Gastrocnemius medialis (tissue), 4 donors: ENCODE measurements at regions not wholly inside any gene's neighbourhood (a gene's known extent, or its start where the extent isn't known, plus 50 kb on each side); places are given as distances from the start of the nearest gene placed in this dataset.

Experiments used
- ATAC-seq, 2 donors: fragments of 150-250 bp; one replicate each; pipeline ENCODE4 v1.9.1; 2016
- DNase-seq, 2 donors: peaks; one replicate each; pipeline ENCODE4 v3.0.0-alpha.2; 2019
- H3K27ac ChIP-seq, 4 donors: fragments of 200-600 bp; sonication (generic); 1 replicate in 1 of 4; 2 replicates in 3 of 4; pipeline ENCODE4 v1.5.1; 2016 to 2018; ENCODE audit warnings: mild to moderate bottlenecking in 2 of 4, moderate library complexity in 1 of 4
- H3K27me3 ChIP-seq, 3 donors: fragments of 200-600 bp; sonication (generic) in 2 of 3; 1 replicate in 1 of 3; 2 replicates in 2 of 3; pipeline versions ENCODE4 v1.5.1 to v1.6.0; 2016 to 2019; ENCODE audit warnings: mild to moderate bottlenecking in 1 of 3, moderate library complexity in 1 of 3
- H3K36me3 ChIP-seq, 2 donors: fragments of 200-600 bp; sonication (generic) in 1 of 2; one replicate each; pipeline ENCODE4 v1.5.1; 2017 to 2018
- H3K4me1 ChIP-seq, 2 donors: fragments of 200-600 bp; sonication (generic) in 1 of 2; one replicate each; pipeline ENCODE4 v1.5.1; 2016 to 2017; ENCODE audit warnings: mild to moderate bottlenecking in 2 of 2
- H3K4me3 ChIP-seq, 4 donors: fragments of 200-600 bp; sonication (generic) in 3 of 4; 1 replicate in 1 of 4; 2 replicates in 3 of 4; pipeline ENCODE4 v1.5.1; 2016 to 2019; ENCODE audit warnings: mild to moderate bottlenecking in 2 of 4
- H3K9me3 ChIP-seq, 3 donors: fragments of 200-600 bp; sonication (generic) in 2 of 3; 1 replicate in 1 of 3; 2 replicates in 2 of 3; pipeline ENCODE4 v1.5.1; 2016 to 2019
- CTCF ChIP-seq, 5 experiments: fragments of 450-650 bp in 3 of 5; fragments of 200-600 bp in 2 of 5; sonication (generic) in 2 of 5; IDR thresholded peaks in 4 of 5; conservative IDR thresholded peaks in 1 of 5; 1 replicate in 4 of 5; 2 replicates in 1 of 5; pipeline ENCODE4 v1.5.1; 2016 to 2019; ENCODE audit warnings: antibody characterized with exemption in 5 of 5, mild to moderate bottlenecking in 3 of 5, moderate library complexity in 3 of 5
- POLR2A ChIP-seq, 2 donors: fragments of 450-650 bp; IDR thresholded peaks; one replicate each; pipeline ENCODE4 v1.6.1; 2017; ENCODE audit warnings: antibody characterized with exemption in 2 of 2, mild to moderate bottlenecking in 2 of 2, moderate library complexity in 2 of 2
- in situ Hi-C, 4 donors: fragments of 200-750 bp; cut with MboI; loops; one replicate each; pipeline versions ENCODE4 v1.15.0 to v1.8.0; 2017; ENCODE audit warnings: low sequenced_read_pairs in 4 of 4
- intact Hi-C: fragments of 100-400 bp; cut with DNase I; formaldehyde crosslinking; loops from one replicate; pipeline ENCODE4 v1.15.1; 2023; ENCODE audit warnings: low total_unique reads

- no peak overlapping the region for H3K4me3 ChIP-seq
- in situ Hi-C loops: no loop called here
- peak; percentile 66 to 76 for ATAC-seq
- intact Hi-C loops: no loop called here
- no peaks in the 10 kb centered on the region for H3K9me3 ChIP-seq
- peaks cover 4 to 9% of the 10 kb centered on the region in 2 donors for H3K4me1 ChIP-seq
- no peaks in the 10 kb centered on the region for H3K36me3 ChIP-seq
- peak; percentile 22 to 50 for DNase-seq
- H3K27me3 ChIP-seq: no peaks in the 10 kb centered on the region
- no peak for TF ChIP-seq CTCF (IDR thresholded peaks at IDR 0.05 in 4 of 5, conservative IDR thresholded peaks at IDR 0.05 in 1 of 5)
- TF ChIP-seq POLR2A (IDR thresholded peaks at IDR 0.05): no peak
- H3K27ac ChIP-seq: peak overlapping the region; percentile 56 to 72 (median 66)
Measured at GRCh38 chr14:34030864-34031263, 80.0 kb upstream of the EGLN3 start.

- in situ Hi-C loops (no loop called here), intact Hi-C loops (no loop called here)
- no peak for TF ChIP-seq POLR2A (IDR thresholded peaks at IDR 0.05)
- DNase-seq (peak; percentile 28 to 51), ATAC-seq (peak; percentile 47 to 63)
- H3K36me3 ChIP-seq: no peaks in the 10 kb centered on the region
- H3K4me1 ChIP-seq: peaks cover 0 to 4% of the 10 kb centered on the region in 2 donors
- H3K27ac ChIP-seq: peak overlapping the region; percentile 56 to 72 (median 66)
- no peak overlapping the region for H3K4me3 ChIP-seq
- H3K27me3 ChIP-seq: no peaks in the 10 kb centered on the region
- no peaks in the 10 kb centered on the region for H3K9me3 ChIP-seq
Measured at GRCh38 chr14:34029921-34030334, 79.1 kb upstream of the EGLN3 start.

GRCh38 chr14:34027990-34028495, 77.2 kb upstream of the EGLN3 start:
- H3K4me3 ChIP-seq: no peak overlapping the region
- H3K27ac ChIP-seq: no peak overlapping the region
- no peaks in the 10 kb centered on the region for H3K27me3 ChIP-seq
- H3K4me1 ChIP-seq: no peaks in the 10 kb centered on the region
- no peak for TF ChIP-seq CTCF (IDR thresholded peaks at IDR 0.05 in 4 of 5, conservative IDR thresholded peaks at IDR 0.05 in 1 of 5)
- ATAC-seq (peak; percentile 25 to 46), DNase-seq (no peak)
- in situ Hi-C loops: no loop called here
- no peaks in the 10 kb centered on the region for H3K36me3 ChIP-seq
- H3K9me3 ChIP-seq: no peaks in the 10 kb centered on the region
- intact Hi-C loops: no loop called here

DNA sequence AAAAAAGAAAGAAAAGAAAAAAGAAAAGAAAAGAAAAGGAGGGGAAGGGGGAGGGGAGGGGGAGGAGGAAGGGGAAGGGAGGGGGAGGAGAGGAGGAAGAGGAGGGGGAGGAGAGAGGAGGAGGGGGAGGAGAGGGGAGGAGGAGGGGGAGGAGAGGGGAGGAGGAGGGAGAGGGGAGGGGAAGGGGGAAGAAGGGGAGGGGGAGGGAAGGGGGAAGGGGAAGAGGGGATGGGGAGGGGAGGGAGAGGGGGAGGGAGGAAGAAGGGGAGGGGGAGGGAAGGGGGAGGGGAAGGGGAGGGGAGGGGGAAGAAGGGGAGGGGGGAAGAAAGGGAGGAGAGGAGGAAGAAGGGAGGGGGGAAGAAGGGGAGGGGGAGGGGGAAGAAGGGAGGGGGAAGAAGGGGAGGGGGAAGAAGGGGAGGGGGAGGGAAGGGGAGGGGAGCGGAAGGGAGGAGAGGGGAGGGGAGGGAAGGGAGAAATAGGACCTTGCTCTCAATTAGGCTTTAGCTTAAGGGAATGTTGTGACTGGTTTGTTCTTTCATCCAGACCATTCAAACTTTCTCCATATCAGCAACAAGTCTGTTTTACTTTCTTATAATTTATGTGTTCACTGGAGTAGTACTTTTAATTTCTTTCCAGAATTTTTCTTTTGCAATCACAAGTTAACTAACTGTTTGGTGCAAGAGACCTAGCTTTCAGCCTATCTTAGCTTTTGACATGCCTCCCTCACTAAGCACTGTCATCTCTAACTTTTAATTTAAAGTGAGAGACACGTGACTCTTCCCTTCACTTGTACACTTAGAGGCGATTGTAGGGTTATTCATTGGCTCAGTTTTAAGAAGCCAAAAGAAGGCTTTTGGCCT, 76.5 kb upstream of the EGLN3 start:
- Histone ChIP-seq H3K4me1 (no peaks in the 10 kb centered on the region), H3K4me3 (no peak overlapping the region), H3K36me3 (no peaks in the 10 kb centered on the region), H3K27ac (no peak overlapping the region), H3K27me3 (no peaks in the 10 kb centered on the region), H3K9me3 (no peaks in the 10 kb centered on the region)
- TF ChIP-seq CTCF (IDR thresholded peaks at IDR 0.05 in 4 of 5, conservative IDR thresholded peaks at IDR 0.05 in 1 of 5): no peak
- no peak for TF ChIP-seq POLR2A (IDR thresholded peaks at IDR 0.05)
- DNase-seq: no peak
- intact Hi-C loops: no loop called here
- in situ Hi-C loops: no loop called here
- no peak for ATAC-seq

DNA sequence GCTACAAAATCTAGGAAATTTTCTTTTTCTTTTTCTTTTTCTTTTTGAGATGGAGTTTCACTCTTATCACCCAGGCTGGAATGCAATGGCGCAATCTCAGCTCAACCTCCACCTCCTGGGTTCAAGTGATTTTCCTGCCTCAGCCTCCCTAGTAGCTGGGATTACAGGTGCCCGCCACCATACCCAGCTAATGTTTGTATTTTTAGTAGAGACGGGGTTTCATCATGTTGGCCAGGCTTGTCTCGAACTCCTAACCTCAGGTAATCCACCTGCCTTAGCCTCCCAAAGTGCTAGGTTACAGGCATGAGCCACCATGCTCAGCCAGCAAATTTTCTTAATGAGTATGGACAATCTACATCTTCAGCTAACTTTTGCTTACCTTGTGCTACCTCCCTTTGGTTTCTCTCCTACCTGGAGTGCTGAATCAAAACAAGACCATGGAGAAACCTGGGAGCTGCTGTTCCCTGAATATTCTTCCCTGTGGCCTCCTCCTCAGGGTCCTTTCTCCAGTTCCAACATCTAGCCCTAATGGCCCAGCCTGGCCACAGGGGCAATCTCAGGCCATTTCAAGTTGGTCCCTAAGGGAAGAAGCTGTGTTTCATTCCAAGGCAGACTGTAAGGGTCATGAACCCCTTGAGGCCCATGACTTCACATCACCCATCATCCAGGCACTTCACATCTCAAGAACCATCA, 74.6 kb upstream of the EGLN3 start:
- no peak overlapping the region for H3K27ac ChIP-seq
- DNase-seq (no peak), ATAC-seq (no peak)
- no peaks in the 10 kb centered on the region for H3K9me3 ChIP-seq
- intact Hi-C loops (no loop called here), in situ Hi-C loops (no loop called here)
- no peak overlapping the region for H3K4me3 ChIP-seq
- no peak for TF ChIP-seq POLR2A (IDR thresholded peaks at IDR 0.05)
- TF ChIP-seq CTCF (IDR thresholded peaks at IDR 0.05 in 4 of 5, conservative IDR thresholded peaks at IDR 0.05 in 1 of 5): no peak
- no peaks in the 10 kb centered on the region for H3K4me1 ChIP-seq
- H3K36me3 ChIP-seq: no peaks in the 10 kb centered on the region
- H3K27me3 ChIP-seq: no peaks in the 10 kb centered on the region
